Transverse colon (tissue), 4 donors: ENCODE measurements at regions not wholly inside any gene's neighbourhood (a gene's known extent, or its start where the extent isn't known, plus 50 kb on each side); places are given as distances from the start of the nearest gene placed in this dataset.

Source experiments
- DNase-seq: peaks from one replicate; pipeline ENCODE4 v3.0.0-alpha.2; 2019
- H3K27ac ChIP-seq, 4 donors: fragments of 200-600 bp; sonication (generic); 2 replicates each; pipeline ENCODE4 v1.5.1; 2016 to 2018; ENCODE audit warnings: inconsistent platforms in 4 of 4
- H3K27me3 ChIP-seq: fragments of 200-600 bp; sonication (generic); 2 replicates; pipeline ENCODE4 v1.5.1; 2017; ENCODE audit warnings: inconsistent platforms
- H3K36me3 ChIP-seq, 4 donors: fragments of 200-600 bp; sonication (generic); 2 replicates each; pipeline ENCODE4 v1.5.1; 2017 to 2019; ENCODE audit warnings: inconsistent platforms in 4 of 4
- H3K4me1 ChIP-seq, 4 donors: fragments of 200-600 bp; sonication (generic); 2 replicates each; pipeline ENCODE4 v1.5.1; 2017 to 2020; ENCODE audit warnings: inconsistent platforms in 4 of 4
- H3K4me3 ChIP-seq, 4 donors: fragments of 200-600 bp; sonication (generic); 1 replicate in 1 of 4; 2 replicates in 3 of 4; pipeline versions ENCODE4 v1.5.1 to v1.6.1; 2017 to 2019; ENCODE audit warnings: inconsistent platforms in 4 of 4
- H3K9me3 ChIP-seq, 2 donors: fragments of 200-600 bp; sonication (generic); 2 replicates each; pipeline ENCODE4 v1.5.1; 2017 to 2019; ENCODE audit warnings: inconsistent platforms in 2 of 2
- CTCF ChIP-seq, 5 experiments: fragments of 200-600 bp in 3 of 5; fragments of 450-650 bp in 2 of 5; sonication (generic) in 3 of 5; IDR thresholded peaks; 1 replicate in 2 of 5; 2 replicates in 3 of 5; pipeline ENCODE4 v1.5.1; 2016 to 2017; ENCODE audit warnings: antibody characterized with exemption in 5 of 5, inconsistent platforms in 3 of 5, mild to moderate bottlenecking in 2 of 5, moderate library complexity in 1 of 5
- EP300 ChIP-seq: sonication (generic); formaldehyde crosslinking; IDR thresholded peaks from one replicate; pipeline ENCODE4 v1.6.1; 2017; ENCODE audit warnings: antibody characterized with exemption, low read depth
- POLR2A ChIP-seq: fragments of 450-650 bp; IDR thresholded peaks from one replicate; pipeline ENCODE4 v1.6.1; 2016; ENCODE audit warnings: antibody characterized with exemption, mild to moderate bottlenecking, moderate library complexity
- POLR2AphosphoS5 ChIP-seq, 3 donors: sonication (generic); formaldehyde crosslinking; IDR thresholded peaks; one replicate each; pipeline ENCODE4 v1.6.1; 2016; ENCODE audit warnings: antibody characterized with exemption in 3 of 3
- WGBS, 2 donors: methylation state at CpG; one replicate each; pipeline ENCODE4 v1.1.5; 2018; ENCODE audit warnings: low coverage in 1 of 2; 5-methylcytosine and 5-hydroxymethylcytosine counted together
- in situ Hi-C, 4 donors: fragments of 200-750 bp; cut with MboI; loops; one replicate each; pipeline versions ENCODE4 v1.15.0 to v1.15.1; 2017; ENCODE audit warnings: low sequenced_read_pairs in 3 of 4, low pct_ligation_motif_present in 1 of 4, low pct_unique_long_range_greater_than_20kb in 1 of 4
- intact Hi-C: fragments of 100-400 bp; cut with DNase I; formaldehyde crosslinking; loops from one replicate; pipeline ENCODE4 v1.15.1; 2023; ENCODE audit warnings: low total_unique reads

GRCh38 chr10:64956441-64956840 is 1435.2 kb downstream of the REEP3 start:
- Histone ChIP-seq H3K4me3 (no peak overlapping the region), H3K27me3 (no peaks in the 10 kb centered on the region), H3K9me3 (no peaks in the 10 kb centered on the region), H3K36me3 (no peaks in the 10 kb centered on the region), H3K27ac (no peak overlapping the region), H3K4me1 (no peaks in the 10 kb centered on the region)
- in situ Hi-C loops, result no loop called here
- no peak for DNase-seq
- intact Hi-C loops, result no loop called here
- TF ChIP-seq EP300 (no peak), POLR2AphosphoS5 (IDR thresholded peaks at IDR 0.05) (no peak), POLR2A (no peak), CTCF (IDR thresholded peaks at IDR 0.05) (no peak)
- 90 to 100% methylated on average over 1 of the region's 1 CpG for WGBS, 2 donors

- 74 to 83% methylated on average over 1 of the region's 1 CpG for WGBS, 2 donors
- TF ChIP-seq CTCF (IDR thresholded peaks at IDR 0.05) (no peak), POLR2A (no peak), POLR2AphosphoS5 (IDR thresholded peaks at IDR 0.05) (no peak), EP300 (no peak)
- in situ Hi-C loops (no loop called here), intact Hi-C loops (no loop called here)
- DNase-seq, result no peak
- H3K9me3 ChIP-seq, result no peaks in the 10 kb centered on the region
- H3K27ac ChIP-seq, result no peak overlapping the region
- no peak overlapping the region for H3K4me3 ChIP-seq
- no peaks in the 10 kb centered on the region for H3K27me3 ChIP-seq
- H3K36me3 ChIP-seq, result no peaks in the 10 kb centered on the region
- no peaks in the 10 kb centered on the region for H3K4me1 ChIP-seq
Measured at GRCh38 chr10:64959116-64959515, 1437.9 kb downstream of the REEP3 start.

GRCh38 chr10:64959883-64960282 is 1438.7 kb downstream of the REEP3 start:
- Histone ChIP-seq H3K27ac (no peak overlapping the region), H3K27me3 (no peaks in the 10 kb centered on the region), H3K4me3 (no peak overlapping the region), H3K4me1 (no peaks in the 10 kb centered on the region), H3K36me3 (no peaks in the 10 kb centered on the region), H3K9me3 (no peaks in the 10 kb centered on the region)
- 52 to 57% methylated on average over 2 of the region's 2 CpGs for WGBS, 2 donors
- in situ Hi-C loops, result no loop called here
- DNase-seq, result no peak
- TF ChIP-seq CTCF (IDR thresholded peaks at IDR 0.05) (no peak), POLR2AphosphoS5 (IDR thresholded peaks at IDR 0.05) (no peak), EP300 (no peak), POLR2A (no peak)
- intact Hi-C loops, result no loop called here

GRCh38 chr10:64973391-64973790 is 1452.2 kb downstream of the REEP3 start:
- WGBS, 2 donors, result 47 to 70% methylated on average over 2 of the region's 2 CpGs
- in situ Hi-C loops, result no loop called here

More at GRCh38 chr10:64973391-64973790, 1452.2 kb downstream of the REEP3 start:
- intact Hi-C loops, result no loop called here
- Histone ChIP-seq H3K9me3 (no peaks in the 10 kb centered on the region), H3K4me1 (no peaks in the 10 kb centered on the region), H3K4me3 (no peak overlapping the region), H3K36me3 (no peaks in the 10 kb centered on the region), H3K27me3 (no peaks in the 10 kb centered on the region), H3K27ac (no peak overlapping the region)
- TF ChIP-seq CTCF (IDR thresholded peaks at IDR 0.05), result no peak
- no peak for TF ChIP-seq EP300
- no peak for TF ChIP-seq POLR2A
- TF ChIP-seq POLR2AphosphoS5 (IDR thresholded peaks at IDR 0.05), result no peak
- no peak for DNase-seq
